HG02973 (cell line): ENCODE measurements at regions not wholly inside any gene's neighbourhood (a gene's known extent, or its start where the extent isn't known, plus 50 kb on each side); places are given as distances from the start of the nearest gene placed in this dataset.
"Not testable (repeated sequence)": the region's sequence is repeated elsewhere in the genome, so short reads cannot be mapped to it uniquely, and the experiment has no call there.

ENCODE experiments used
- ATAC-seq: cut with Tn5 transposase; IDR thresholded peaks from one replicate; pipeline ENCODE4 v1.9.1; 2021; ENCODE audit warnings: moderate library complexity; ENCODE audit not compliant: unreplicated experiment

GRCh38 chr6:73980096-73980495 lies 284.1 kb downstream of the CD109 start:
- no peak for ATAC-seq

- no peak for ATAC-seq
These were observed 282.3 kb downstream of the CD109 start for GRCh38 chr6:73978330-73978729.

- not testable (repeated sequence) for ATAC-seq
These were observed 276.5 kb downstream of the CD109 start for GRCh38 chr6:73972518-73972917.

GRCh38 chr6:73969971-73970970 lies 274.3 kb downstream of the CD109 start:
- ATAC-seq: no peak

GRCh38 chr6:73968221-73968757 lies 272.3 kb downstream of the CD109 start:
- ATAC-seq: no peak

GRCh38 chr6:73965539-73966029 lies 269.6 kb downstream of the CD109 start:
- no peak for ATAC-seq

GRCh38 chr6:73964241-73964854 lies 268.3 kb downstream of the CD109 start:
- no peak for ATAC-seq

GRCh38 chr6:73962884-73963283 lies 266.9 kb downstream of the CD109 start:
- no peak for ATAC-seq

- ATAC-seq: no peak
These were observed 260.3 kb downstream of the CD109 start for GRCh38 chr6:73956305-73956704.

GRCh38 chr6:73955800-73956199 lies 259.8 kb downstream of the CD109 start:
- no peak for ATAC-seq

- ATAC-seq: no peak
These were observed 258.9 kb downstream of the CD109 start for GRCh38 chr6:73954881-73955280.

GRCh38 chr6:73951183-73951582 lies 255.2 kb downstream of the CD109 start:
- no peak for ATAC-seq

GRCh38 chr6:73943930-73944652 lies 248.1 kb downstream of the CD109 start:
- ATAC-seq: no peak

GRCh38 chr6:73943411-73943810 lies 247.4 kb downstream of the CD109 start:
- ATAC-seq: no peak

- ATAC-seq: no peak
These were observed 246.7 kb downstream of the CD109 start for GRCh38 chr6:73942592-73943186.

GRCh38 chr6:73941892-73942291 lies 245.9 kb downstream of the CD109 start:
- no peak for ATAC-seq

- no peak for ATAC-seq
These were observed 241.8 kb downstream of the CD109 start for GRCh38 chr6:73937805-73938204.

- no peak for ATAC-seq
These were observed 236.9 kb downstream of the CD109 start for GRCh38 chr6:73932866-73933265.

GRCh38 chr6:73929405-73929804 lies 233.4 kb downstream of the CD109 start:
- ATAC-seq: no peak

GRCh38 chr6:73927421-73927820 lies 231.4 kb downstream of the CD109 start:
- ATAC-seq: no peak

- ATAC-seq: not testable (repeated sequence)
These were observed 229.7 kb downstream of the CD109 start for GRCh38 chr6:73925703-73926102.
